ENCODE measurements at regions not wholly inside any gene's neighbourhood (a gene's known extent, or its start where the extent isn't known, plus 50 kb on each side); places are given as distances from the start of the nearest gene placed in this dataset.

DNA sequence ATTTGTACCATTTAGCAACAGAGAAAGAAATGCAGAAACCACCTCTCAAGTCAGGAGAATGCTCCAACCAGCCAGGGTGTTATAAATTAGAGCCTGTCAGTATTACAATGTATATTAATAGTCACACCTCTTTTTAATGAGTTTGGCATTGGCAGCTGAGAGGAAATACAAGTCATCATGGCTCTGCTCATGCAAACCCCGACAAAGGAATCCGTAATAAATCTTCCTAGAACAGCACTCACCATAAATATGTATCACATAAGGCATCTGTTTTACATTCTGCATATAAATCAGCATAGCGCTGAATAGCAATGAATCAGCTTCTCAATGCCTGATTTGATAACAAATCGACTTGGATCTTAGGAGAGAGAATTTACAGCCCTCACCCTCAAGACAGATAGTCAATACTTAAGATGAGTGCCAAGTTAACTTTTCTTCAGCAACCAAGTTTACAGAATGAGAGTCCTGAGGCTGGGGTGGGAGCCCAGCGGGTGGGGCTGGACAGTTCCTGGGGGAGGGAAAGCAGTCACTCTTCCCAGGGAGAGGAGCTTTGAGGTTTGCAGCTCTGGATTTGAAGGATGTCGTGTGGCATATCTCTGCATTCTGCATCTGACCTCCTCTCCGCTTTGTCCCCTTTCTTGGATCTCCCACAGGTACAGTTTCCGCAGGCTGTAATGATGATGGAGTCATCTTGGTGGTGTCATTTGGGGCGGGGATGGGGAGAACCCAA lies 1034.4 kb upstream of the NR2F2 start:
- DNase-seq: no peak

DNA sequence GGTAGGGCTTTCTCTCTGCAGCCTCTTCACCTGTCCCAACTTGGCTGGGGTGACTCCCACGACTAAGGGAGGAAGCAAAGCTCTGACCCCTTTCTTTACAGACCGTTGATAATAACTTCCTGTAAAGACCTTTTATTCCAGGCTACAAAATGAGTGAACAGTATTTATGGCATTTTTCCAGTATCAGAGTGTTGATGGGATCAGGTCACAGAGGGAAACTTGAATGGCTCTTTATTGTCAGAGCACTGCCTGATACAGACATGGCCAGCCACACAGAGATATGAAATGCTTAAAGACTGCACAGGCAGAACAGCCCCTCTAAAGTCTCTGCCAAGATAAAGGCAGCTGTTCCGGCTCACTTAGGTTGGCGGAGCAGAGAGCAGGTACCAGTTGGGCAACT lies 1033.9 kb upstream of the NR2F2 start:
- no peak for DNase-seq

DNA sequence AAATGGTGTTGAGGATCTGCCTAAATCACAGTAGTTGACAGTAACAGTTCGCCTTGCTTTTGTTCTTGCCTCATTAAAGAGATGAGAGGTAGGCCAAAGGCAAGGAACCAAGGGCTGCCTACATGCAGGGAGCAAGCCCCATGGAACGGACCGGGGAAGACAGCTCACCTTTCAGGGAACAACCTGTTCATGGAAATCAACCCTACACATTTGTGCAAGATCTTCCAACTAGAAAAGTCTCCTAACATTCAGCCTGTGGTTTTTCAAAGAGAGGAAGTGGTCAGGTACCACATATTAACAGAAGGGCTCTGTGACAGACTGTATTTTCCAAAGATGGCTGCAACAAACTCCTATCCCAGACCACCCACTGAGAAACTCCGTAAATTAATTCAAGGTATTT lies 1031.8 kb upstream of the NR2F2 start:
- DNase-seq: no peak

DNA sequence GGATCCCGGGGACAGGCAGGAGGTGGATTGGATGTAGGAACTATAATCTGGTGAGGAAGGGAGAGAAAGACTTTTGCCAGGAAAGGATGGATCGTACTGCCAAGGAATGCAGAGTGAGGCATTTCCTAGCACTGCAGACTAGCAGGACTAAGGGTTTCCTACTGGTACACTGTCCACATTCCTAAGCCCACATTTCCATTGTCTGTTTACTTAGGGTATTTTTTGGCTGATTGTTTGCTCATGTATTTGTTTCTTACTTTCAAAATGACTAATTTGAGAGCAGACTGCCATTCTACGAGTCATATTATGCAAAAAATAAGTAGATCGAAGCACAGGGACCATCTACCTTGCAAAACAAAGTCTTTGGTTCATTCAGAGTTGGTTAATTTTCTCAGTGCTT lies 1029.5 kb upstream of the NR2F2 start:
- no peak for DNase-seq

DNA sequence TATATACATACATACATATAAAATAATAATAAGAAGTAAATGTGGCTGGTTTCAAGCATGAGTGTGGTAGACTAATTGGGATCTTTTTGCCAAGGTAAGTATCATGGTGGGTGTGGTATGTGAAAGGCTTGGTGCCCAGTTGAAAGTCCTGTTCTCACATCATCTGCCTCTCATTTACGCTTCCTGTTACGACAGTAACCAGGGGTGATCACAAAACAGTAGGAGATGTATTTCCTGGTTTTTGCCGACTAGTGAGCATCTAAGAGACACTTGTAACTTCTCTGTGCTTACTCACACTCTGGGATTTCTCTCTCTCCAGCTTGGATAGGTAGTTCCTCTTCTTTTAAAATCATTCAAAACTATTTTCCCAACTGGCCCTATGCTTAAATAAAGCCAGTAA lies 1028.3 kb upstream of the NR2F2 start:
- no peak for DNase-seq

DNA sequence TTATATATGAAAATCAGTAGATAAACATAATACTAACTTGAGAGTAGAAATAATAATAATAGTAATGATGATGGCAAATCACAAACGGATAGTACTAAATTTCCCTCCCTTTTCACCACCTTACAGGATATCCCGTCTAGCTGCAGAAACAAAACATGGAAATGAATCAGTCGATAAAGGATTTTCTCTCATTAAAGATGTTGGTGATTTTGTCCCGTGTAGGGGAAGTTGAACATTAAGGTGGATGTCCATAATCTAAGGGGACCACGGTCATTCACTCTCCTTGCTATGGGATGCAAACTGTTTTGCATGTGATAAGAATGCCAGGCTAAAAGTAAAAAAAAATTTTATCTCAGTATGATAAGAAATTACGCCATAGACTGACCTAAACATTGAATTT lies 1027.7 kb upstream of the NR2F2 start:
- DNase-seq: no peak

DNA sequence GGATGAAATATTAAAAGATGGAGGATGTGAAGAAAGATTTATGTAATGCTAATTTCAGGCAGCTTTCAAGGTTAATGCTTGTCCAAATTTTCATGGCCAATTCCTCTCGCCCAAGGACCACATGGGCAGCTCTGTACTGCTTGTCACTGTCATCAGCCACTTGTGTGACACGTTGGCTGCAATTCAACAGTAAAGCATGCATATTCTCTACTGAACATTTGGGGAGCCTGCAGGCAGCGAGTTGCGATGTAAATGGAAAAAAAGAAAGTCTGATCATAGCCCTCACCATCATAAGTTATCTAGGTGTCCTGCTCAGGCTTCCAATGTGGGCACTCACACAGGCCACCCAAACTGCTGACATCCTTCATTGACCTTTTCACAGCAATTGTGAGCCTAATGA lies 1026.8 kb upstream of the NR2F2 start:
- no peak for DNase-seq

DNA sequence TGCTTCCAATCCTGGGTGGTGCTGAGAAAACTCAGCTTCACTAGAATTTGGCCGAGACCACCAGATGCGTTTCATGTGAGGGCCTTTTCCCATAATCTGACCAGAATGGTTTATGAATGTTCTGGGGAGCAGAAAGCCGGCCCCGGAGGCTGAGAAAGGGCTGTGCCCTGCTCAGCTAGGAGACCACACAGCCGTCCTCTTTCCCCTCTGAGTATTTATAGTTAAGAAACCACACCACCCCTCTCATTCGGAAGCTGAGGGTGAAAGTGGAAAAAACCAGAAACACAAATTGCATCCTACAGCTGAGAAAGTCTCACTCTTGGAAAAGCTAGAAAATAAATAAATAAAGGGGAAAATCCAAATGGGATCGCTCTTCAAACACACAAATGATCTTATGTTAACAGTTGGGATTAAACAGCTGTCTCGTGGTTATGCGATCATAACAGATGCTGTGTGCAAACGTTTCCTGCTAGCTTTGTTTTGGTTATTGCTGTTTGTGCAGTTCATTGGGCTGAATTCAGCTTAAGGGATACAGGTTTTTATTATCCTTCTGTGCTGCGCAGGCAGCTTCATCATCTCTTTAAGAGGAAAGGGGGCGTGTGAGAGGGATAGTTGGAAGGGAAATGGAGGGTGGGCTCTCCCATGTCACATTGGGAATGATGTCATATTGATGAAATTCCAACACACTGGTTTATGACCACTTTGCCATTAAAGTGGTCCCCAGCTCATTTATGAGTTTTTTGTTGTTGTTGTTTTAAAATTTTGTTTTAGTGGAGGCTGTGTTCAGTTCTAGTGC lies 1026.2 kb upstream of the NR2F2 start:
- no peak for DNase-seq

DNA sequence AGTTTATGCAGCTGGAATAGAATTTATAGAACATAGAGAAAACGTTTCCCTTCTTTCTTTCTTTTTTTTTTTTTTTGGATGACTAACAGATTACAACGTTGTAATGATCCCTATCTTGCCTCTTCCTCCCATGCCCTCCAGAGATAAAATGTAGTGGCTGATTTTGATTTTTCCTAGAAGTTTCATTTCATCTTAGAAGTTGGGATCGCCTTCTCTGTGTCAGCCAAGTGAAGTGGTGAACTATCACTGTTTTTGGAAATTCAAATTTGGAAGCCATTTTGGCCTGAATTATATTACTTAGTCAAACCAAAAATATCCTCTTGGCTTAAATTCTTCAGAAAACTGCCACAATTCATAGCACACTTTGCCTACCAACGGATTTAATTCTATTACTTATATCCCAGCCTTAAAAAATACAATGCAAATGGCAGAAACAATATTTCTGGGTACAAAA lies 1025.5 kb upstream of the NR2F2 start:
- no peak for DNase-seq

DNA sequence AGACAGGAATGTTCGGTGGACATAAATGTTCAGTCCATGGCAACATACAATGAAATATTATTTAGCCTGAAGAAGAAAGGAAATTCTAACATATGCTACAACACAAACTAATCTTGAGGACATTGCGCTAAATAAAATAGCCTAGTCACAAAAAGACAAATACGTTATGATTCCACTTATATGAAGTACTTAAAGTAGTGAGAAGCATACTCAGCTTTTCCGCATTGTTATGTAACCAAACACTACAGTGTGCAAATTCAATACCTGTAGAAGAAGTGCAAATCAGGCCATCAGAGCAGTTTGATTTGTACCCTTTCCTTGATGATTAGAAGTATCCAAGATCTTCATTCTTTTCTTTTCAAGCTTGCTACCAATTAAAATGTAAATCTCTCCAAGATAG lies 1023.4 kb upstream of the NR2F2 start:
- DNase-seq: no peak

DNA sequence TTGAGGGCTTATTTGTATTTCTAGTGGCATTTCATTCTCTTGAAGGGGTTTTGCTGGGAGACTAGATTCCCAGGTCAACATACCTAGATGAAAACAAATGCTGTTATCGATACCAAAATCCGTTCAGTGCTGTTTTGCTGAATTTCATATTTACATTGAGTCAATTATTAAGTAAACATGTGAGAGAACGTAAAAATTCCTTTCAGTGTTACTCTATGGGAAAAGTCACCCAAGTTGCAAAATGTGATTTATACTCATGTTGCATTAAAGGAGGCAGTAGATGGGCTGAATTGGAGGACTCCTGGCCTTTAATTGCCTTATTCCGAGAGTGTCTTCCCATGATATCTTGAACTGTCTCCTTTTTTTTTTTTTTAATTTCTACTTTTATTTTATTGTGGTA lies 1011.3 kb upstream of the NR2F2 start:
- no peak for DNase-seq

DNA sequence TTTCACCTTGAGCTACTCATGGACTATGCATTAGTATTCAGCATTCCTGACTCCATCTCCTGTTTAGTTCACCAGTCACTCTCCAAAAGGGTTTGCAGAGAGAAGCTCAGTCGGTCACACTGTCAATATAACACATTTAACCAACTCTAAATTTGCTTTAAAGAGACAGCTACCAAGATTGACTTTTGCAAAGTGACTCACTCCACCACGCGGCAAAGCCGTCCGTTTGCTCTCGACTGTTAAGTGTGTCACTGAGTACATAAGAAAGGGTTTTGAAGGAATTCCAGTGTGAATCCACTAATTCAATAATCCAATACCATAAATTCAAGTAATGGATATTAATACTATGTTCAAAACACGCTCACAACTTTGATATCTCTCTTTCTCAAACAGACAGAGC lies 1006.7 kb upstream of the NR2F2 start:
- DNase-seq: no peak

DNA sequence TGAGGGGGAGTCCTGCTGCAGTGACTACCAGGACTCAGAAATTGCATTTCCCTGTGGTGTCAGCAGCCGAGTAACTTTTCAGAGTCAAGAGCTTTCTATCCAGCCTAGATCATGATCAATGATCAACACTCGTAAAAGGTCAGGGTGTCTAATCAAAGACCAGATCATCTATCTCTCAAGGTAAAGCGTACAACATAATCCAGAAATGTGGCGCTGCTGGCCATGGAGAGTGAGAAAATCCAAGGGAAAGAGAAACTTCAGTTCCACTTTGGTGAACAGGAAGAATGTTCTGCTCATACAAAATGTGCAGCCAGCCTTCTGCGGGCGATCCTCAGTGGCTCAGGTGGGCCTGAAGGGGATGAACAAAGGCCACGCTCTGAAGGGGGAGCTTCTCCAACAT lies 1005.8 kb upstream of the NR2F2 start:
- no peak for DNase-seq

DNA sequence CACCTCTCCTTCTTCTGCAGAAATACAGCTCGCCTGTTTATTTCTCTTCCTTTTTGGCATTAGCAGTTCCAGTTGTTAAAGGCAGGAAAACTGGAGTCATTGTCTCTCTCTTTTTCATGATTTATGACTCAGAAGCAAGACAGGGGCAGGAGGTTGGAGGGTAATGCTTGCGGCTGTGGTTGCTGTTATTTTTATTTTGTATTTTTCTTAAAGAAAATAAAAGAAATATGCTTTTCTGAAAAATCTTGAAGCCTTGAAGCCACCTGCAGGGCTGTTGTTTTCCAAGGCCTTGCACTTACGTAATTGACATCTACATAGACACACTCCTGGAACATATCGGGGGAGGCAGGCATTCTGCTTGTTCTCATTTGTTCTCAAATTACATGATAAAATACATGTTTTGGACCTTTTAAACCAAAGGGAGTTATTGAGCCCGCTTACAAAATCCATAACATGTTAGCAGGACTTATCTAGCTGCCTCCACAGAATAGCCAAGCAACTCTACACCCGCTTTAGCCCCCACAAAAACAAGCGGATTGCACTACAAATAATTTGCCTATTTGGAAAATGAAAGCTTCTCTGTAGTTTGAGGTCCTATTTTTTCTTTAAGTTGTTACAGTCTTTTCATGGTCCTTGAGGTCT lies 1004.6 kb upstream of the NR2F2 start:
- no peak for DNase-seq

DNA sequence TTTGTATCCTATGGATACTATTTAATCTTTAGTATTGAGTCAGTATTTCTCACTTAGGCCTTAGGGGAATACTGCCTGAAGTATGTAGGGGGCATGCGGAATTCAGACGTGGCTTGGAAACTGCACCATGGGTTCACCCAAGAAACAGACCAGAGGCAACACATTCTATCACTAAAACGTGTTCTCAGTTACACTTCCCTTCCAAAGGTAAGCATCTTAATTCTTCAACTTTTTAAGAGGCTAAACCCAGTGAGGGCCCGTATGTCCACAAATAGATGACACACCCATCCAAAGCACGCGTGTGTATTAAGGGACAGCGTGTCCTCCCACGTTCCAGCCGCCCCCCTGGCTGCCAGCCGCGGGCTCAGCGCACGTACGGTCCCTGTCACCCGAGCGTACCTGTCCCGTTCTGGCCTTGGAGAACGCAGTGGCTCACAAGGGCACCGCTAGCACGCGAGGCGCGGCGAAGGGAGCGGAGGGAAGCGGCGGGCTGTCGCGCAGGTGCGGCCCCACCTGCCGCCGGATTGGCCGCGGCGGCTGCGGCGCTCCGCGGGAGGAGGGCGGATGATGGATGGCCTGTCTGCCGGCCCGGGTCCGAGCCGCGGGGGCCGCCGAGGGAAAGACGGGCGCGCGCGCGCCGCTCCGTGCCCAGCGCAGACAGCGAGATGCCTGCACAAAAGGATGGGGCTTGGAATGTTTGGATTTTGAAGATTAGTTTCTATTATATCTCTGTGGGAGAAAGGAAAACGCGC lies 1003.9 kb upstream of the NR2F2 start:
- no peak for DNase-seq

DNA sequence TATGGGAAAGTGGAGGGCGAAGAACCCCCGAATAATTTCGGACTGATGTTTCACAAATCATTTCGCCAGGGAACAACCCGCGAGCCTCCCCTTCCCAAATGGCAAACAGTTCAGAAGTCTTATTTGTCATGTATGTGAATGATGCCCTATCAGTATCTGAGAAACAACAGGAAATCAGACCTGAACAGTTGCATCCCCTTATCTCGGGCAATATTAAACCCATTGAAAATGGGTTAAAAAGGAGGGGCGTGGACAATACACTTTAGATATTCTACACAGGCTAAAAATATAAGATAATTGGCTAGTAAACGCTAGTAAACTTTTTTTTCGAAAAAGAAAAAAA lies 1003.3 kb upstream of the NR2F2 start:
- no peak for DNase-seq

DNA sequence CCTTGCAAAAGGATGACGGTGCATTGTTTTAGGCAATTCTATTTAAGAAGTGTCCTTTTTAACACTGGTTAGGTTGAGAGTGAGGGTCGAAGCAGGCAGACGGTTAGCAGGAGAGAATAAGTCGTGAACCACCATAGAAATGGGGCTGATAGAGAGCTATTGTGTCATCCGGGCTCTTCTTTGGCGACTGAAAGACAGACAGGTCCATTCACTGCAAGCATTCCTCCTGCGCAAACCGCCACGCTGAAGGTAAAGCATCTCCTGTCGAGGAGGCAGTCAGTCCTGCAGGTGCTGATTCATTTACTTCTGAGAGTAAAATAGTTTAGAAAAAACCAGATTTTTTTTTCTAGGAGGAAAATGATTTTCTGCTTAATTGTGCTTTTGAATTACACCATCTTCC lies 1002.8 kb upstream of the NR2F2 start:
- no peak for DNase-seq

DNA sequence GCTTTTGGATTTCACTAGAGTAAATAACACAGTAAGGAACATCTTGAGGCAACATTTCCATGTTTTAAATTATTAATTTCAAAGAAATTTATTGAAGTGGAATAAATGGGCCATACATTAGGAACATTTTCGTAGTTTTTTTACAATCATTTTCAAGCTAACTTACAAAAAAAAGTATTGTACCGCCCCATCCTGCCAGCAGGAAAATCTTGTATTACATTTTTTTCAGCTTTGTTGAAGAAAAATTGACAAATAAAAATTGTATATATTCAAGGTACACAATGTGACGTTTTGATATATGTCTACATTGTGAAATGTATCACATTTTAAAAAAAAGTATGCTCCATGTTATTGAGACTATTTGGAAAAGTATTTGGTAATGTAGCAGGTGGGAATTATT lies 1001.9 kb upstream of the NR2F2 start:
- DNase-seq: no peak

DNA sequence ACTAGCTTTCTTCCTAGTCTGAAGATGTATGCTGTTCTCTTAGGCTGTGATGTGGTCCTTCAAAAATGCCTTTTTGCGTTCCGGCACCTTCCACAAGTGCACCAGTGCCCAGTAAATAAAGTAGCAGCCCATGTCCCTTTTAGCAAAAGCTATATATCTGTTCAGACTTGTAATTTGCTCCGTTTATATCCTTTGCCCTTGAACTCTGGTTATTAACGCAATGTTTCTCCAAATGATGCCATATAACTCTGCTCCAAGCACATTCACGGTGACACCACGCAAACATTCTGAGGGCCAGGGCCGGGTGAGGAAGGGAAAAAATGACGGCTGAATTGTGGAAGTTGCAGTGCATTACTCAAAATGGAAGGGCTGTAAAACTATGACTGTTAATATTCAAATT lies 1001.1 kb upstream of the NR2F2 start:
- no peak for DNase-seq

DNA sequence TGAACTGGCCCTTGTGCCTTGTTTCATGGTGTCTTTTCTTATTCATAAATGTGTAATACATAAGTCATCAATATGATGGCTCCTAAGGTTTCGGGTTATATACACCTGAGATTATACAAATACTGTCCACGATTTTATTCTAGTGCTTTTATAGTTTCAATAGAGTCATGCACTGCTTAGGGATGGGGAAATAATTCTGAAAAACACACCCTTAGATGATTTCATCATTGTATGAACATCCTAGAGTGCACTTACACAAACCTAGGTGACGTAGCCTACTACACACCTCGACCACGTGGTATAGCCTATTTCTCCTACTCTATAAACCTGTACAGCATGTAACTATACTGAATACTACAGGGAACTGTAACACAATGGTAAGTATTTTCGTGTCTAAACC lies 988.8 kb upstream of the NR2F2 start:
- DNase-seq: no peak

DNA sequence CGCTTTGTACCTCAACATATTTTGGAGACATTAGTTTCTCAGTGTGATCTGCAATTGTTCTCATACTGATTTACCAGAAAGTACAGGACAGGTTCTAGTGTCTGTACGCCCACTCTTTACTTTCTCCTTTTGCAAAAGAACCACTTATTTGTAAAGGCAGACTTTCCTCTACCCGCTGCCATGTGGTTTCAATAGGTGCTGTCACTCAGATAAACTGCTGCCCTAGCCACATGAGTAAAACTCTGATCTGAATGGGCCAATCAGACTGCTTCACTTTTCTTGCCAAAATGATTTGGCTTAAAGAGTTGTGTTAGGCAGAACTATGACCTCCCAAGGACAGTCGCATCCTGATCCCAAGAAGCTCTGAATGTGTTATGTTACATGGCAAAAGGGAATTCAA lies 984.6 kb upstream of the NR2F2 start:
- DNase-seq: no peak

DNA sequence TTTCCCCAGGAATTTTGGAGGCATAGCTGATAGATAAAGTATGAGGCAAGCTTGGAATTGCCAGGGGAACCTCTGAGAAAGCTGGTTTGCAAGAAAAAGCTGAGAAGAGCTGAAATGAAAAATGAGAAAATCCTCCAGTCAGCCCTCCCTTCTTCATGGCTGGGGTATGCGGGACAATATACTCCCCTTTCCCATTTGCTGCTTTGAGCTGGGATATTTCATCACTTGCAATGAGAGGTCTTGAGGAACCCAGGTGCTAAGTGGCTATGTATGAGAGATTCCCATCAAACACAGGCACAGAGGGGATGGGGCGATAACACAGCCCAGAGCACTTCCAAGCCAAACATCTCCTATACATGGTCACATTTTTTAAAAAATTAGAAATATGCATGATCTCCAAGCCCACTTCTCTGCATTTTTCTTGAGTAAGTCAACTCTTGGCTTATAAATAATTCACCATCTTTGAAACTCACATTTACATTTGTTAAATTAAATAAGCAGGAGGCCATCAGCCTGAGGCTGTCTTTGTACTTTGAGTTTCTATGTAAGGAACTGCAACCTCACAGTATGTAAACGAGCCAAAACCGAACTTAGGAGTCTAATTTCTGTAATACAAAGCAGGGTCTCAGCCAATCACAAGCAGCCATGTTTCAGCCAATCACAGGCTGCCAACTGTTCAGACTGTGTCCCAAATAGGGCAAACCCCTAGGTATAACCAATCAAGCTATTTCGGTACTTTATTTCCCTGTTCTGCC lies 983.6 kb upstream of the NR2F2 start:
- DNase-seq: no peak

DNA sequence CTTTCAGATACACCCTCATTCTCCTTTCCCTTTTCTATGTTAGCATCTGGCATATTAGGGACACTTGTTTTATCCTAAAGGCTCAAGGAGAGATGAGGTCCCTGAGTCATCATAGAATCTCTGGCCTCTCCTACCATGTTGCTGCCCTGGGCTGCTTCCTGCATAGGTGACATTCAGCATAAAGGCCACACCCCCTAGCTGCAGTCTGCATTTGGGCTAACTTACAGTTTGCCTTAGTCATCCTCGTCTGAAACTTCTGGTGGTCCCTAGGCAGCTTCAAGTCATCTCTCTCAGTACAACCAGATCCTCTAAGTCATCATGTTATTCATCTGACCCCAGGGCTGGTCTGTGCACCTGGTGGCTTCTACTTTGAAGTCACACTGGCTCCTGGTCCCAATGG lies 982.7 kb upstream of the NR2F2 start:
- DNase-seq: no peak

Data from activated CD4-positive, alpha-beta T cell treated with anti-CD3 and anti-CD28 coated beads, Interleukin-2, amount 50 U/mL, for 1 hour (primary cell).